ENCODE measurements at regions not wholly inside any gene's neighbourhood (a gene's known extent, or its start where the extent isn't known, plus 50 kb on each side); places are given as distances from the start of the nearest gene placed in this dataset.

DNA sequence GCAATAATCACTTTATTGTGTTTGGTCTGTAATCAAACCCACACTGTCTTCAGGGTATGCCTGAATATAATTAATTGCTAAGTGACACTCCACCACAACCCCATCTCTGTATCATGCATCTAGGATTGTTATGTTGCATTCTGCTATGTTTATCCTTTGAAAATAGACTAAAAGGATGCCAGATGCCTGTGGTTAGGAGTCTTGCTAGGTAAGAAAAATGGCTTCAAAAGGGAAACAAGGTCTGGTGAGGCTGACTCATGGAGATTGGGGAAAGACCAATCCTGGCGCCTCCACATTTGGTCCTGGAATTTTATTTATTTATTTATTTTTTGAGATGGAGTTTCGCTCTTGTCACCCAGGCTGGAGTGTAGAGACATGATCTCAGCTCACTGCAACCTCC lies 360.5 kb upstream of the SLC7A11 start:
- TF ChIP-seq, protein P1, sequence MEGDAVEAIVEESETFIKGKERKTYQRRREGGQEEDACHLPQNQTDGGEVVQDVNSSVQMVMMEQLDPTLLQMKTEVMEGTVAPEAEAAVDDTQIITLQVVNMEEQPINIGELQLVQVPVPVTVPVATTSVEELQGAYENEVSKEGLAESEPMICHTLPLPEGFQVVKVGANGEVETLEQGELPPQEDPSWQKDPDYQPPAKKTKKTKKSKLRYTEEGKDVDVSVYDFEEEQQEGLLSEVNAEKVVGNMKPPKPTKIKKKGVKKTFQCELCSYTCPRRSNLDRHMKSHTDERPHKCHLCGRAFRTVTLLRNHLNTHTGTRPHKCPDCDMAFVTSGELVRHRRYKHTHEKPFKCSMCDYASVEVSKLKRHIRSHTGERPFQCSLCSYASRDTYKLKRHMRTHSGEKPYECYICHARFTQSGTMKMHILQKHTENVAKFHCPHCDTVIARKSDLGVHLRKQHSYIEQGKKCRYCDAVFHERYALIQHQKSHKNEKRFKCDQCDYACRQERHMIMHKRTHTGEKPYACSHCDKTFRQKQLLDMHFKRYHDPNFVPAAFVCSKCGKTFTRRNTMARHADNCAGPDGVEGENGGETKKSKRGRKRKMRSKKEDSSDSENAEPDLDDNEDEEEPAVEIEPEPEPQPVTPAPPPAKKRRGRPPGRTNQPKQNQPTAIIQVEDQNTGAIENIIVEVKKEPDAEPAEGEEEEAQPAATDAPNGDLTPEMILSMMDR (IDR thresholded peaks at IDR 0.05): no peak
- TF ChIP-seq POLR2AphosphoS5 (IDR thresholded peaks at IDR 0.05): no peak
